ENCODE measurements at regions not wholly inside any gene's neighbourhood (a gene's known extent, or its start where the extent isn't known, plus 50 kb on each side); places are given as distances from the start of the nearest gene placed in this dataset.

- TF ChIP-seq POLR2AphosphoS5 (IDR thresholded peaks at IDR 0.05; ENCODE audit: low read depth, low read length), result no peak
- TF ChIP-seq POLR2A (IDR thresholded peaks at IDR 0.05; ENCODE audit: low read depth, low read length), result no peak
- no peak for TF ChIP-seq TAF1 (IDR thresholded peaks at IDR 0.05; ENCODE audit: borderline replicate concordance, low read depth, low read length)
Observed at GRCh38 chr6:8201679-8202078, 99.3 kb upstream of the EEF1E1 start.
